IMR-90 (cell line): ENCODE measurements at regions not wholly inside any gene's neighbourhood (a gene's known extent, or its start where the extent isn't known, plus 50 kb on each side); places are given as distances from the start of the nearest gene placed in this dataset.

Source experiments
- ATAC-seq: fragments of 200-7000 bp; cut with Tn5 transposase; 2 replicates; pipeline ENCODE4 v1.9.1; 2020; ENCODE audit warnings: low read depth, mild to moderate bottlenecking, moderate library complexity
- BruUV-seq: library from RNA; stranded (reverse); fragments of 400-500 nt; replicated peaks from 2 replicates; lab custom pipeline; 2021; lab: Mats Ljungman, UMichigan
- CTCF ChIA-PET: fragments of 300-600 bp; formaldehyde crosslinking; extraction: SDS; loops from one replicate; lab custom pipeline; 2021; ENCODE audit warnings: antibody characterized with exemption; lab: Yijun Ruan, JAX
- POLR2A ChIA-PET: fragments of 300-600 bp; sonication (Branson Sonifier 250); formaldehyde crosslinking; loops from one replicate; lab custom pipeline; 2022; ENCODE audit warnings: antibody characterized with exemption; ENCODE audit not compliant: unreplicated experiment; lab: Charles Lee
- DNase-seq: peaks from one replicate; pipeline ENCODE4 v3.0.0; 2013
- H2AFZ ChIP-seq: replicated peaks from 2 replicates; pipeline ENCODE3; 2013; ENCODE audit warnings: low read length, mild to moderate bottlenecking; ENCODE audit not compliant: poor library complexity
- H2AK5ac ChIP-seq: 2 replicates; pipeline ENCODE4 v1.6.1; 2013; ENCODE audit warnings: low read depth, low read length, inconsistent platforms
- H2AK9ac ChIP-seq: replicated peaks from 2 replicates; pipeline ENCODE3; 2013; ENCODE audit warnings: mild to moderate bottlenecking, low read depth, low read length, moderate library complexity; ENCODE audit not compliant: poor library complexity
- H2BK120ac ChIP-seq: 2 replicates; pipeline ENCODE4 v1.6.1; 2013; ENCODE audit warnings: low read depth, low read length, inconsistent platforms
- H2BK15ac ChIP-seq: 3 replicates; pipeline ENCODE4 v1.6.1; 2013; ENCODE audit warnings: low read depth, low read length, inconsistent platforms
- H2BK20ac ChIP-seq: 2 replicates; pipeline ENCODE4 v1.6.1; 2013; ENCODE audit warnings: low read depth, mild to moderate bottlenecking, inconsistent platforms, low read length, moderate library complexity
- H2BK5ac ChIP-seq: 2 replicates; pipeline ENCODE4 v1.6.1; 2013; ENCODE audit warnings: mild to moderate bottlenecking, low read depth, low read length, inconsistent platforms; ENCODE audit not compliant: poor library complexity, severe bottlenecking
- H3K14ac ChIP-seq: replicated peaks from 2 replicates; pipeline ENCODE4 v1.6.1; 2013; ENCODE audit warnings: low read depth, low read length, inconsistent platforms
- H3K18ac ChIP-seq: 2 replicates; pipeline ENCODE4 v1.6.1; 2013; ENCODE audit warnings: low read depth, low read length, control low read depth
- H3K23ac ChIP-seq: 2 replicates; pipeline ENCODE4 v1.6.1; 2013; ENCODE audit warnings: low read depth, low read length, inconsistent platforms
- H3K27ac ChIP-seq: 2 replicates; pipeline ENCODE4 v1.5.1; 2013; ENCODE audit warnings: mild to moderate bottlenecking, control low read depth, low read length; ENCODE audit not compliant: insufficient read depth
- H3K27me3 ChIP-seq: 2 replicates; pipeline ENCODE4 v1.6.1; 2013; ENCODE audit warnings: low read length; ENCODE audit not compliant: control insufficient read depth, insufficient read depth
- H3K36me3 ChIP-seq: 2 replicates; pipeline ENCODE4 v1.6.1; 2013; ENCODE audit warnings: low read length, mixed read lengths; ENCODE audit not compliant: control insufficient read depth, insufficient read depth
- H3K4ac ChIP-seq: 2 replicates; pipeline ENCODE4 v1.6.1; 2013; ENCODE audit warnings: low read depth, low read length, inconsistent platforms
- H3K4me1 ChIP-seq: 2 replicates; pipeline ENCODE4 v1.6.1; 2013; ENCODE audit warnings: low read length, mixed read lengths; ENCODE audit not compliant: control insufficient read depth, insufficient read depth
- H3K4me2 ChIP-seq: 2 replicates; pipeline ENCODE4 v1.6.1; 2013; ENCODE audit warnings: low read depth, mild to moderate bottlenecking, control low read depth, low read length, moderate library complexity
- H3K4me3 ChIP-seq: 2 replicates; pipeline ENCODE4 v1.5.1; 2013; ENCODE audit warnings: low read depth, mild to moderate bottlenecking, control low read depth, low read length, moderate library complexity; ENCODE audit not compliant: insufficient read depth
- H3K56ac ChIP-seq: 2 replicates; pipeline ENCODE4 v1.6.1; 2013; ENCODE audit warnings: low read length, inconsistent platforms; ENCODE audit not compliant: insufficient read depth; ENCODE audit errors: extremely low read depth
- H3K79me1 ChIP-seq, 2 experiments: 2 replicates each; pipeline ENCODE4 v1.6.1; 2013; ENCODE audit warnings: low read length in 2 of 2, inconsistent platforms in 1 of 2, low read depth in 1 of 2
- H3K9ac ChIP-seq: 2 replicates; pipeline ENCODE4 v1.6.1; 2013; ENCODE audit warnings: low read depth, low read length, control low read depth
- H3K9me1 ChIP-seq: 2 replicates; pipeline ENCODE4 v1.6.1; 2013; ENCODE audit warnings: low read length, inconsistent platforms; ENCODE audit not compliant: insufficient read depth
- H3K9me3 ChIP-seq: 2 replicates; pipeline ENCODE4 v1.6.1; 2013; ENCODE audit warnings: low read length; ENCODE audit not compliant: control insufficient read depth, insufficient read depth
- H4K20me1 ChIP-seq: 2 replicates; pipeline ENCODE4 v1.6.1; 2013; ENCODE audit warnings: low read length, inconsistent platforms; ENCODE audit not compliant: insufficient read depth
- H4K5ac ChIP-seq: 2 replicates; pipeline ENCODE4 v1.6.1; 2013; ENCODE audit warnings: mild to moderate bottlenecking, low read depth, low read length, control low read depth
- H4K8ac ChIP-seq, 2 experiments: 2 replicates each; pipeline ENCODE4 v1.6.1; 2013; ENCODE audit warnings: low read depth in 2 of 2, low read length in 2 of 2, control low read depth in 1 of 2, inconsistent platforms in 1 of 2
- H4K91ac ChIP-seq: 2 replicates; pipeline ENCODE4 v1.6.1; 2013; ENCODE audit warnings: low read depth, low read length, inconsistent platforms; ENCODE audit not compliant: insufficient read depth
- BHLHE40 ChIP-seq: fragments of 150-350 bp; IDR thresholded peaks from 2 replicates; pipeline ENCODE4 v1.6.1; 2016; ENCODE audit warnings: mild to moderate bottlenecking, low read depth, low read length
- CEBPB ChIP-seq: IDR thresholded peaks from 2 replicates; pipeline ENCODE4 v1.6.1; 2012; ENCODE audit warnings: low read depth, low read length, improper control_type of control experiment
- CHD1 ChIP-seq: IDR thresholded peaks from 2 replicates; pipeline ENCODE4 v1.6.1; 2012; ENCODE audit warnings: low read depth, low read length, improper control_type of control experiment
- FOS ChIP-seq: fragments of 150-350 bp; IDR thresholded peaks from 2 replicates; pipeline ENCODE4 v1.6.1; 2016; ENCODE audit warnings: low read depth, low read length
- MAFK ChIP-seq: IDR thresholded peaks from 2 replicates; pipeline ENCODE4 v1.6.1; 2012; ENCODE audit warnings: low read depth, low read length, improper control_type of control experiment
- MAZ ChIP-seq: IDR thresholded peaks from 2 replicates; pipeline ENCODE4 v1.6.1; 2012; ENCODE audit warnings: low read depth, mild to moderate bottlenecking, low read length, improper control_type of control experiment, moderate library complexity, borderline replicate concordance
- MXI1 ChIP-seq: IDR thresholded peaks from 2 replicates; pipeline ENCODE4 v1.6.1; 2012; ENCODE audit warnings: low read depth, mild to moderate bottlenecking, low read length, moderate library complexity, borderline replicate concordance
- NFE2L2 ChIP-seq: fragments of 150-350 bp; IDR thresholded peaks from 2 replicates; pipeline ENCODE4 v1.6.1; 2016; ENCODE audit warnings: low read depth, mild to moderate bottlenecking, low read length
- POLR2A ChIP-seq: IDR thresholded peaks from 2 replicates; pipeline ENCODE4 v1.6.1; 2012; ENCODE audit warnings: mild to moderate bottlenecking, low read depth, low read length
- RAD21 ChIP-seq: IDR thresholded peaks from 2 replicates; pipeline ENCODE4 v1.6.1; 2012; ENCODE audit warnings: low read length, improper control_type of control experiment
- RCOR1 ChIP-seq: IDR thresholded peaks from 2 replicates; pipeline ENCODE4 v1.6.1; 2012; ENCODE audit warnings: mild to moderate bottlenecking, low read length, improper control_type of control experiment; ENCODE audit not compliant: insufficient replicate concordance
- RFX5 ChIP-seq: IDR thresholded peaks from 2 replicates; pipeline ENCODE4 v1.8.0; 2012; ENCODE audit warnings: low read depth, mild to moderate bottlenecking, low read length, moderate library complexity
- SMC3 ChIP-seq: fragments of 150-350 bp; IDR thresholded peaks from 2 replicates; pipeline ENCODE4 v1.6.1; 2016; ENCODE audit warnings: low read depth, mild to moderate bottlenecking, antibody characterized with exemption, low read length, moderate library complexity
- WGBS, 2 experiments: methylation state at CpG; one replicate each; pipeline versions ENCODE4 v1.1.5 to v1.1.7; 2013; ENCODE audit warnings: missing lambda C conversion rate in 2 of 2; ENCODE audit not compliant: insufficient read length in 1 of 2; ENCODE audit errors: extremely low coverage in 2 of 2; 5-methylcytosine and 5-hydroxymethylcytosine counted together
- dilution Hi-C: fragments of 300-500 bp; cut with HindIII; formaldehyde crosslinking; loops from one replicate; pipeline ENCODE4 v1.14.3; 2018; ENCODE audit warnings: low sequenced_read_pairs; ENCODE audit not compliant: unreplicated experiment
- in situ Hi-C: fragments of 300-500 bp; cut with MboI; formaldehyde crosslinking; loops from 3 replicates; pipeline ENCODE4 v1.14.3; 2019; ENCODE audit warnings: low sequenced_read_pairs, inconsistent platforms, mixed read lengths
- intact Hi-C: fragments of 100-400 bp; cut with micrococcal nuclease; formaldehyde crosslinking; loops from 2 replicates; pipeline ENCODE4 v1.10.0; 2022
- TF ChIP-seq, protein P1 (sequence below): conservative IDR thresholded peaks from 2 replicates; pipeline ENCODE4 v1.5.1; 2012; ENCODE audit warnings: mild to moderate bottlenecking, low read depth, low read length, improper control_type of control experiment
- TF ChIP-seq, protein P2 (sequence below): fragments of 150-350 bp; IDR thresholded peaks from 2 replicates; pipeline ENCODE4 v1.6.1; 2017; ENCODE audit warnings: mild to moderate bottlenecking, antibody characterized with exemption, low read length, low read depth
- TF ChIP-seq, protein P3 (sequence below): fragments of 150-350 bp; IDR thresholded peaks from 2 replicates; pipeline ENCODE4 v1.6.1; 2016; ENCODE audit warnings: low read depth, mild to moderate bottlenecking, low read length, moderate library complexity, borderline replicate concordance

DNA sequence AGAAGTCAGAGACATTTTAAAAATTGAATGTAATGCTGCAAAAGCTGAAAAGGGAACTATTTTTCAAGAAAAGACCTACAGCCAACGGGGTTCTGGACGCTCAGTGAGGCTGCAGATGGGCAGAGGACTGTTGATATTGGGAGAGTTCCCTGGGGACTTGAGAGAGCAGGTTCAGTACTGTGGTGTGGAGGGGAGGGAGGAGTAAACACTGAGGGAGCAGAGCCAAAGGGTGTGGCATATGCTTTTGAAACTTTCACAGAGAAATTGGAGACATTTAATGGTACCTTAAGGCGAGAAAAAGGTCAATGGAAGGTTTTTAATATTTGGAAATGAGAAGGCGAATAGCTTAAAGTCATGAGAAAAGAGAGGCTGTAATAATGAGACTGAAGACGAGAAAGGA is 62.2 kb upstream of the GPM6A start:
- Histone ChIP-seq H3K14ac (no peak overlapping the region), H3K36me3 (no peaks in the 10 kb centered on the region), H3K27ac (no peak overlapping the region), H2BK20ac (no peak overlapping the region), H3K9ac (no peak overlapping the region), H3K9me3 (no peaks in the 10 kb centered on the region), H3K4me1 (no peaks in the 10 kb centered on the region), H2BK120ac (no peak overlapping the region), H2BK5ac (no peak overlapping the region), H2AK9ac (no peak overlapping the region), H4K5ac (no peak overlapping the region), H3K56ac (no peak overlapping the region), H2AK5ac (no peak overlapping the region), H3K9me1 (no peaks in the 10 kb centered on the region), H3K23ac (no peak overlapping the region), H3K27me3 (no peaks in the 10 kb centered on the region), H4K8ac (no peak overlapping the region), H4K91ac (no peak overlapping the region), H4K20me1 (no peaks in the 10 kb centered on the region), H3K4ac (no peak overlapping the region), H2BK15ac (no peak overlapping the region), H2AFZ (no peak overlapping the region), H3K4me3 (no peak overlapping the region), H3K4me2 (no peak overlapping the region), H3K18ac (no peak overlapping the region), H3K79me1 (no peaks in the 10 kb centered on the region)
- no peak for ATAC-seq
- no peak for DNase-seq
- TF ChIP-seq CHD1 (no peak), FOS (no peak), NFE2L2 (no peak), RCOR1 (no peak), MAFK (no peak), SMC3 (no peak), CEBPB (no peak), POLR2A (no peak), MAZ (no peak), BHLHE40 (no peak), RAD21 (no peak), MXI1 (no peak), RFX5 (no peak)
- TF ChIP-seq, protein P1, sequence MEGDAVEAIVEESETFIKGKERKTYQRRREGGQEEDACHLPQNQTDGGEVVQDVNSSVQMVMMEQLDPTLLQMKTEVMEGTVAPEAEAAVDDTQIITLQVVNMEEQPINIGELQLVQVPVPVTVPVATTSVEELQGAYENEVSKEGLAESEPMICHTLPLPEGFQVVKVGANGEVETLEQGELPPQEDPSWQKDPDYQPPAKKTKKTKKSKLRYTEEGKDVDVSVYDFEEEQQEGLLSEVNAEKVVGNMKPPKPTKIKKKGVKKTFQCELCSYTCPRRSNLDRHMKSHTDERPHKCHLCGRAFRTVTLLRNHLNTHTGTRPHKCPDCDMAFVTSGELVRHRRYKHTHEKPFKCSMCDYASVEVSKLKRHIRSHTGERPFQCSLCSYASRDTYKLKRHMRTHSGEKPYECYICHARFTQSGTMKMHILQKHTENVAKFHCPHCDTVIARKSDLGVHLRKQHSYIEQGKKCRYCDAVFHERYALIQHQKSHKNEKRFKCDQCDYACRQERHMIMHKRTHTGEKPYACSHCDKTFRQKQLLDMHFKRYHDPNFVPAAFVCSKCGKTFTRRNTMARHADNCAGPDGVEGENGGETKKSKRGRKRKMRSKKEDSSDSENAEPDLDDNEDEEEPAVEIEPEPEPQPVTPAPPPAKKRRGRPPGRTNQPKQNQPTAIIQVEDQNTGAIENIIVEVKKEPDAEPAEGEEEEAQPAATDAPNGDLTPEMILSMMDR, result no peak
- TF ChIP-seq, protein P2, sequence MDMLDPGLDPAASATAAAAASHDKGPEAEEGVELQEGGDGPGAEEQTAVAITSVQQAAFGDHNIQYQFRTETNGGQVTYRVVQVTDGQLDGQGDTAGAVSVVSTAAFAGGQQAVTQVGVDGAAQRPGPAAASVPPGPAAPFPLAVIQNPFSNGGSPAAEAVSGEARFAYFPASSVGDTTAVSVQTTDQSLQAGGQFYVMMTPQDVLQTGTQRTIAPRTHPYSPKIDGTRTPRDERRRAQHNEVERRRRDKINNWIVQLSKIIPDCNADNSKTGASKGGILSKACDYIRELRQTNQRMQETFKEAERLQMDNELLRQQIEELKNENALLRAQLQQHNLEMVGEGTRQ, result no peak
- TF ChIP-seq, protein P3, sequence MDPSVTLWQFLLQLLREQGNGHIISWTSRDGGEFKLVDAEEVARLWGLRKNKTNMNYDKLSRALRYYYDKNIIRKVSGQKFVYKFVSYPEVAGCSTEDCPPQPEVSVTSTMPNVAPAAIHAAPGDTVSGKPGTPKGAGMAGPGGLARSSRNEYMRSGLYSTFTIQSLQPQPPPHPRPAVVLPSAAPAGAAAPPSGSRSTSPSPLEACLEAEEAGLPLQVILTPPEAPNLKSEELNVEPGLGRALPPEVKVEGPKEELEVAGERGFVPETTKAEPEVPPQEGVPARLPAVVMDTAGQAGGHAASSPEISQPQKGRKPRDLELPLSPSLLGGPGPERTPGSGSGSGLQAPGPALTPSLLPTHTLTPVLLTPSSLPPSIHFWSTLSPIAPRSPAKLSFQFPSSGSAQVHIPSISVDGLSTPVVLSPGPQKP, result no peak
- ChIA-PET CTCF (interaction anchor here (0.6 kb wide), 1 partner anchor 159 kb away, joined by 3 read pairs; no protein-coding TSS in a partner anchor), POLR2A (no interaction called here)
- dilution Hi-C loops (no loop called here), intact Hi-C loops (no loop called here), in situ Hi-C loops (no loop called here)
- WGBS, 2 experiments, result 20 to 100% methylated on average over 2 of the region's 5 CpGs
- BruUV-seq, result no TSS peak
